Stimulated activated CD4-positive, alpha-beta T cell treated with anti-CD3 and anti-CD28 coated beads, Interleukin-2, amount 100 ng/mL, for 24 hours (primary cell): ENCODE measurements at regions not wholly inside any gene's neighbourhood (a gene's known extent, or its start where the extent isn't known, plus 50 kb on each side); places are given as distances from the start of the nearest gene placed in this dataset.
"Not testable (repeated sequence)": the region's sequence is repeated elsewhere in the genome, so short reads cannot be mapped to it uniquely, and the experiment has no call there.

Experiments
- DNase-seq, 2 donors: peaks; one replicate each; pipeline ENCODE4 v3.0.0-alpha.2; 2020

- no peak for DNase-seq
These were observed 195.1 kb upstream of the NR5A2 start for GRCh38 chr1:199832451-199832850.

GRCh38 chr1:199834711-199835110 lies 192.8 kb upstream of the NR5A2 start:
- no peak for DNase-seq

- DNase-seq = no peak
These were observed 191.1 kb upstream of the NR5A2 start for GRCh38 chr1:199836430-199836829.

- DNase-seq = no peak
These were observed 190.2 kb upstream of the NR5A2 start for GRCh38 chr1:199837321-199837720.

GRCh38 chr1:199839608-199840007 lies 187.9 kb upstream of the NR5A2 start:
- not testable (repeated sequence) for DNase-seq

- not testable (repeated sequence) for DNase-seq
These were observed 184.4 kb upstream of the NR5A2 start for GRCh38 chr1:199843096-199843495.

- DNase-seq = no peak
These were observed 183.6 kb upstream of the NR5A2 start for GRCh38 chr1:199843861-199844260.

- no peak for DNase-seq
These were observed 180.5 kb upstream of the NR5A2 start for GRCh38 chr1:199847021-199847420.

- no peak for DNase-seq
These were observed 175.9 kb upstream of the NR5A2 start for GRCh38 chr1:199851439-199852140.

- no peak for DNase-seq
These were observed 172.7 kb upstream of the NR5A2 start for GRCh38 chr1:199854686-199855321.

GRCh38 chr1:199855580-199855979 lies 171.9 kb upstream of the NR5A2 start:
- DNase-seq = no peak

- no peak for DNase-seq
These were observed 171.2 kb upstream of the NR5A2 start for GRCh38 chr1:199856216-199856780.

- no peak for DNase-seq
These were observed 170.4 kb upstream of the NR5A2 start for GRCh38 chr1:199857108-199857507.

- DNase-seq = no peak
These were observed 170.0 kb upstream of the NR5A2 start for GRCh38 chr1:199857516-199857915.

GRCh38 chr1:199858171-199858570 lies 169.3 kb upstream of the NR5A2 start:
- DNase-seq = no peak

- DNase-seq = no peak
These were observed 168.7 kb upstream of the NR5A2 start for GRCh38 chr1:199858856-199859255.

- no peak for DNase-seq
These were observed 168.0 kb upstream of the NR5A2 start for GRCh38 chr1:199859491-199859933.

GRCh38 chr1:199861020-199861795 lies 166.3 kb upstream of the NR5A2 start:
- no peak for DNase-seq

- DNase-seq = no peak
These were observed 165.5 kb upstream of the NR5A2 start for GRCh38 chr1:199862047-199862446.

GRCh38 chr1:199866210-199866617 lies 161.3 kb upstream of the NR5A2 start:
- DNase-seq = no peak

- no peak for DNase-seq
These were observed 159.9 kb upstream of the NR5A2 start for GRCh38 chr1:199867601-199868000.

- DNase-seq = no peak
These were observed 158.7 kb upstream of the NR5A2 start for GRCh38 chr1:199868777-199869176.

GRCh38 chr1:199875337-199875736 lies 152.2 kb upstream of the NR5A2 start:
- DNase-seq = no peak

GRCh38 chr1:199875856-199876255 lies 151.7 kb upstream of the NR5A2 start:
- no peak for DNase-seq
